OCI-LY7 (cell line): ENCODE measurements at regions not wholly inside any gene's neighbourhood (a gene's known extent, or its start where the extent isn't known, plus 50 kb on each side); places are given as distances from the start of the nearest gene placed in this dataset.

Experiments
- BruUV-seq: library from RNA; stranded (reverse); fragments of 400-500 nt; replicated peaks from 2 replicates; lab custom pipeline; 2021; lab: Mats Ljungman, UMichigan
- CTCF ChIA-PET: fragments of 300-600 bp; sonication (Branson Sonifier 250); formaldehyde crosslinking; loops from one replicate; lab custom pipeline; 2022; ENCODE audit warnings: antibody characterized with exemption; ENCODE audit not compliant: unreplicated experiment; lab: Charles Lee
- POLR2A ChIA-PET: fragments of 300-600 bp; sonication (Branson Sonifier 250); formaldehyde crosslinking; loops from one replicate; lab custom pipeline; 2022; ENCODE audit warnings: antibody characterized with exemption; lab: Charles Lee
- DNase-seq: peaks from one replicate; pipeline ENCODE4 v3.0.0-alpha.2; 2015; ENCODE audit warnings: low spot score
- H2AFZ ChIP-seq: fragments of 200-600 bp; sonication (generic), shearing (Covaris generic); 2 replicates; pipeline ENCODE4 v1.6.1; 2014; ENCODE audit warnings: mild to moderate bottlenecking, antibody characterized with exemption, low read length, moderate library complexity
- H3K27ac ChIP-seq: fragments of 200-600 bp; sonication (generic); 2 replicates; pipeline ENCODE4 v1.5.1; 2014; ENCODE audit warnings: mixed run types, low read depth, mild to moderate bottlenecking, moderate library complexity, low read length, inconsistent platforms; ENCODE audit not compliant: poor library complexity, severe bottlenecking
- H3K36me3 ChIP-seq: fragments of 200-600 bp; sonication (generic); 2 replicates; pipeline ENCODE4 v1.6.1; 2014; ENCODE audit warnings: mild to moderate bottlenecking, antibody characterized with exemption, low read length, moderate library complexity, mixed read lengths; ENCODE audit not compliant: insufficient read depth
- H3K4me1 ChIP-seq: fragments of 200-600 bp; sonication (generic); 2 replicates; pipeline ENCODE4 v1.5.1; 2014; ENCODE audit warnings: mild to moderate bottlenecking, low read length; ENCODE audit not compliant: insufficient read depth, poor library complexity, severe bottlenecking
- H3K4me2 ChIP-seq: fragments of 200-600 bp; sonication (generic); 2 replicates; pipeline ENCODE4 v1.6.1; 2014; ENCODE audit warnings: mild to moderate bottlenecking, low read length
- H3K4me3 ChIP-seq: fragments of 200-600 bp; sonication (generic); 2 replicates; pipeline ENCODE4 v1.5.1; 2014; ENCODE audit warnings: mild to moderate bottlenecking, low read depth, low read length; ENCODE audit not compliant: poor library complexity, severe bottlenecking
- H3K79me2 ChIP-seq: fragments of 200-600 bp; sonication (generic); 2 replicates; pipeline ENCODE4 v1.6.1; 2016; ENCODE audit warnings: low read depth, mild to moderate bottlenecking, low read length, moderate library complexity, mixed read lengths; ENCODE audit not compliant: insufficient read depth
- H3K9me2 ChIP-seq: fragments of 200-600 bp; sonication (generic); 2 replicates; pipeline ENCODE4 v1.6.1; 2016; ENCODE audit warnings: mild to moderate bottlenecking, low read length, mixed read lengths; ENCODE audit not compliant: insufficient read depth
- H3K9me3 ChIP-seq: fragments of 200-600 bp; sonication (generic); 2 replicates; pipeline ENCODE4 v1.6.1; 2014; ENCODE audit warnings: mild to moderate bottlenecking, mixed run types, low read length, mixed read lengths
- H4K20me1 ChIP-seq: fragments of 200-600 bp; sonication (generic); 2 replicates; pipeline ENCODE4 v1.6.1; 2014; ENCODE audit warnings: mild to moderate bottlenecking, antibody characterized with exemption, low read length, moderate library complexity, mixed read lengths; ENCODE audit not compliant: insufficient read depth
- EZH2phosphoT487 ChIP-seq: fragments of 200-600 bp; sonication (generic); IDR thresholded peaks from 2 replicates; pipeline ENCODE4 v1.6.1; 2018; ENCODE audit warnings: low read depth, borderline replicate concordance, mild to moderate bottlenecking, mixed run types, antibody characterized with exemption, low read length, moderate library complexity, mixed read lengths
- intact Hi-C: fragments of 100-400 bp; cut with micrococcal nuclease; formaldehyde crosslinking; loops from one replicate; pipeline ENCODE4 v1.10.0; 2022; ENCODE audit not compliant: unreplicated experiment
- TF ChIP-seq, protein P1 (sequence below): fragments of 200-600 bp; sonication (generic); conservative IDR thresholded peaks from 2 replicates; pipeline ENCODE4 v1.5.1; 2014; ENCODE audit warnings: mild to moderate bottlenecking, antibody characterized with exemption, low read length, moderate library complexity, mixed read lengths

DNA sequence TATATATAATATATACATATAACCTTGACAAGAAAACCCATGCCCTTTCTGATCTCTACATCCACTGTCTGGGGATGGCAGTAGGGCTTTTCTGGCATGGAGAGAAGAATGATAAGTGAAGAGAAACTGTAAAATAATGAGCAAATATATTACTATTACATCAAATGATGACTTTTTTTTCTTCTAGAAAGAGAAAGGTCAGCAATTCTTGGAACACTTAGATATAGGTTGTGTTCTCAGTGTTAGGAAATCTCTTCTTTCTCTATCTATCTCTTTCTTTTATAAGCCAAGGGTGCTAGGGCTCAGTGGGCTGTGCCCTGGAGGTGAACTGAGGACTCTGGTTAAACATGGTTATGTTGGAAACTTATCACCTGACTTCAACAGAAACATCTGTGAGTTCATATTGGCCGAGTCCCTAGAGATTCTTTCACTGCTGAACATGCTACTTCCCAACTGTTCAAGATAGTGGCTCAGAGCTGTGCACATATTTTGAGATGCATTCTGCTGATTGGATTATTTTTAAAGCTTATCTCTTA is 265.1 kb downstream of the GBA3 start:
- no TSS peak for BruUV-seq
- H3K27ac ChIP-seq, result no peak overlapping the region
- no peak overlapping the region for H3K4me2 ChIP-seq
- no peaks in the 10 kb centered on the region for H3K4me1 ChIP-seq
- H3K4me3 ChIP-seq, result no peak overlapping the region
- no peaks in the 10 kb centered on the region for H3K9me3 ChIP-seq
- H3K9me2 ChIP-seq, result no peaks in the 10 kb centered on the region
- CTCF ChIA-PET, result no interaction called here
- TF ChIP-seq, protein P1, sequence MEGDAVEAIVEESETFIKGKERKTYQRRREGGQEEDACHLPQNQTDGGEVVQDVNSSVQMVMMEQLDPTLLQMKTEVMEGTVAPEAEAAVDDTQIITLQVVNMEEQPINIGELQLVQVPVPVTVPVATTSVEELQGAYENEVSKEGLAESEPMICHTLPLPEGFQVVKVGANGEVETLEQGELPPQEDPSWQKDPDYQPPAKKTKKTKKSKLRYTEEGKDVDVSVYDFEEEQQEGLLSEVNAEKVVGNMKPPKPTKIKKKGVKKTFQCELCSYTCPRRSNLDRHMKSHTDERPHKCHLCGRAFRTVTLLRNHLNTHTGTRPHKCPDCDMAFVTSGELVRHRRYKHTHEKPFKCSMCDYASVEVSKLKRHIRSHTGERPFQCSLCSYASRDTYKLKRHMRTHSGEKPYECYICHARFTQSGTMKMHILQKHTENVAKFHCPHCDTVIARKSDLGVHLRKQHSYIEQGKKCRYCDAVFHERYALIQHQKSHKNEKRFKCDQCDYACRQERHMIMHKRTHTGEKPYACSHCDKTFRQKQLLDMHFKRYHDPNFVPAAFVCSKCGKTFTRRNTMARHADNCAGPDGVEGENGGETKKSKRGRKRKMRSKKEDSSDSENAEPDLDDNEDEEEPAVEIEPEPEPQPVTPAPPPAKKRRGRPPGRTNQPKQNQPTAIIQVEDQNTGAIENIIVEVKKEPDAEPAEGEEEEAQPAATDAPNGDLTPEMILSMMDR, result no peak
- no peak for TF ChIP-seq EZH2phosphoT487
- H4K20me1 ChIP-seq, result no peaks in the 10 kb centered on the region
- DNase-seq, result no peak
- H3K36me3 ChIP-seq, result no peaks in the 10 kb centered on the region
- intact Hi-C loops, result no loop called here
- POLR2A ChIA-PET, result no interaction called here
- no peaks in the 10 kb centered on the region for H3K79me2 ChIP-seq
- no peak overlapping the region for H2AFZ ChIP-seq

DNA sequence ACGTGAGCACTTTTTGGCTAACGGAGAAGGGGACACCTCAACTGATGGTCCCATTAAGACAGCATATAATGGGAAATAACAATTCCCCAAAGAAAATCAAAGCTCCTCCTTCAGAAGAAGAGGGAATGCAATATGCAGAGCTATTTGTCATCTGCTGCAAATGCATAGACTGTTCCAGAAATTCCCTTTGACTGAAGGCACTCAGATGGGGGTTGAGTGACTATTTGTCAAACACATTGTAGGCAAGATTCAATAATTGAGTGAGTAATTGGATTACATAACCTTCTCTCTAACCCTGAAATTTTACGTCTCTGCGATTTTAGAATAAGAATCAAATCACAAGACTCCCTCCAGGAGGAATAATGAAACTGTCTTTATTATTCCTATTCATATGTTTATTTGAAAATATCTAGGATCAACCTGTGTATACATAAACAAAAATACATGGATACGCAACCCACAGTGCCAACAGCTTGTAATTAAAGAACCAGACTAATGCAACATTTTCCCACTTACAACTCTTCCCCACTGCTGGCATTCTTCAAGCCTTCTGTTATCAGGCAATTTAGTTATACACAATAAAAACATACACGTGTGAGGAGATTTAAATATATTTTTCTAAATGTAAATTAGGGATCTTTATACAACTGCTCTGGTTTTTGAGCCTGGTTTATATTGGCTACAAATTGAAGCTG is 256.6 kb downstream of the GBA3 start:
- CTCF ChIA-PET, result no interaction called here
- intact Hi-C loops, result no loop called here
- no TSS peak for BruUV-seq
- Histone ChIP-seq H3K4me3 (no peak overlapping the region), H3K9me3 (no peaks in the 10 kb centered on the region), H3K9me2 (no peaks in the 10 kb centered on the region), H3K27ac (no peak overlapping the region), H2AFZ (no peak overlapping the region), H3K36me3 (no peaks in the 10 kb centered on the region), H4K20me1 (no peaks in the 10 kb centered on the region), H3K79me2 (no peaks in the 10 kb centered on the region), H3K4me1 (no peaks in the 10 kb centered on the region), H3K4me2 (no peak overlapping the region)
- no peak for DNase-seq
- TF ChIP-seq, protein P1, result no peak
- no peak for TF ChIP-seq EZH2phosphoT487
- POLR2A ChIA-PET, result interaction anchor here (0.7 kb wide), 1 partner anchor 139 kb away, joined by 3 read pairs; no protein-coding TSS in a partner anchor

DNA sequence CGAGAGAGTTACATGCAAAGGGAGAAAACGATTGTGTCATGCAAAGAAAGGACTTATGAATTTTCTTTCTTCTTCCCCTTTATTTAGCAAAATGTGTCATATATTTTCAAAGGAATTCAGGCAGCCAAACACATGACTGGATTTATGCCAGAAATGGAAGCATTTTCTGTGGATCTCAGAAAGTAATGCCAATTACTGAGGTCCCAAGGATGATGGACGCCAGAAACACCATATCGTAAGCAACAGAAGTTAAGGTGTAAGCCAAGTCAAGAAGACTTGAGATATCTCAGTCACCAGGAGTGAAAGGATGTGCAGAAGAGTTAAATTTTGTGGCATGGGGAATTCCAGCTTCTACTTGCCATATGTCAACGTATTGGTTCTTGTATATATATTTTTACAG is 255.1 kb downstream of the GBA3 start:
- CTCF ChIA-PET, result no interaction called here
- intact Hi-C loops, result no loop called here
- Histone ChIP-seq H3K9me2 (no peaks in the 10 kb centered on the region), H3K27ac (no peak overlapping the region), H4K20me1 (no peaks in the 10 kb centered on the region), H3K36me3 (no peaks in the 10 kb centered on the region), H3K79me2 (no peaks in the 10 kb centered on the region), H3K9me3 (no peaks in the 10 kb centered on the region), H2AFZ (no peak overlapping the region), H3K4me1 (no peaks in the 10 kb centered on the region), H3K4me3 (no peak overlapping the region), H3K4me2 (no peak overlapping the region)
- no peak for TF ChIP-seq EZH2phosphoT487
- TF ChIP-seq, protein P1, result no peak
- POLR2A ChIA-PET, result no interaction called here
- DNase-seq, result no peak
- no TSS peak for BruUV-seq
